Peyer's patch (tissue), 4 donors: ENCODE measurements at regions not wholly inside any gene's neighbourhood (a gene's known extent, or its start where the extent isn't known, plus 50 kb on each side); places are given as distances from the start of the nearest gene placed in this dataset.
"Not testable (repeated sequence)": the region's sequence is repeated elsewhere in the genome, so short reads cannot be mapped to it uniquely, and the experiment has no call there.

Experiments
- CTCF ChIP-seq, 6 experiments: fragments of 450-650 bp in 4 of 6; fragments of 200-600 bp in 2 of 6; sonication (generic) in 1 of 6; IDR thresholded peaks; one replicate each; pipeline ENCODE4 v1.5.1; 2017 to 2019; ENCODE audit warnings: antibody characterized with exemption in 6 of 6, mild to moderate bottlenecking in 3 of 6, moderate library complexity in 1 of 6
- POLR2A ChIP-seq, 2 donors: fragments of 450-650 bp; IDR thresholded peaks; one replicate each; pipeline ENCODE4 v1.5.1; 2017; ENCODE audit warnings: antibody characterized with exemption in 2 of 2, mild to moderate bottlenecking in 2 of 2, moderate library complexity in 2 of 2

- not testable (repeated sequence) for TF ChIP-seq CTCF, POLR2A (IDR thresholded peaks at IDR 0.05)
Observed at GRCh38 chr2:217580407-217580806, 422.4 kb downstream of the TNS1 start.
